ENCODE measurements at regions not wholly inside any gene's neighbourhood (a gene's known extent, or its start where the extent isn't known, plus 50 kb on each side); places are given as distances from the start of the nearest gene placed in this dataset.

GRCh38 chr13:63128716-63129115 is 1713.1 kb upstream of the PCDH20 start:
- TF ChIP-seq CTCF (IDR thresholded peaks at IDR 0.05) (no peak), POLR2A (IDR thresholded peaks at IDR 0.05) (no peak)
